Cardiac septum (tissue), 1 donor: ENCODE measurements at regions not wholly inside any gene's neighbourhood (a gene's known extent, or its start where the extent isn't known, plus 50 kb on each side); places are given as distances from the start of the nearest gene placed in this dataset.
"Not testable (repeated sequence)": the region's sequence is repeated elsewhere in the genome, so short reads cannot be mapped to it uniquely, and the experiment has no call there.

Experiments used
- DNase-seq: peaks from one replicate; pipeline ENCODE4 v3.0.0-alpha.2; 2020; ENCODE audit warnings: low spot score
- intact Hi-C: fragments of 100-400 bp; cut with DNase I; formaldehyde crosslinking; loops from one replicate; pipeline ENCODE4 v1.14.0; 2022
- donor health status: DM: no; HTN: no; CAD: no.

GRCh38 chr1:219863816-219864215, 64.5 kb downstream of the SLC30A10 start:
- DNase-seq, intact Hi-C loops: not testable (repeated sequence)

- intact Hi-C loops, result no loop called here
- DNase-seq, result no peak
Observed at GRCh38 chr1:219862366-219862765, 66.0 kb downstream of the SLC30A10 start.

- intact Hi-C loops, result no loop called here
Observed at GRCh38 chr1:219858980-219859379, 69.4 kb downstream of the SLC30A10 start.

GRCh38 chr1:219847215-219847855, 81.0 kb downstream of the SLC30A10 start:
- DNase-seq, result no peak
- intact Hi-C loops, result no loop called here

More at GRCh38 chr1:219858980-219859379, 69.4 kb downstream of the SLC30A10 start:
- DNase-seq, result no peak

GRCh38 chr1:219839595-219839994, 88.8 kb downstream of the SLC30A10 start:
- DNase-seq, intact Hi-C loops: not testable (repeated sequence)

- no peak for DNase-seq
- intact Hi-C loops, result no loop called here
Observed at GRCh38 chr1:219837994-219838294, 90.4 kb downstream of the SLC30A10 start.

GRCh38 chr1:219837274-219837993, 90.9 kb downstream of the SLC30A10 start:
- intact Hi-C loops, result no loop called here
- DNase-seq, result no peak

- intact Hi-C loops, result no loop called here
- DNase-seq, result no peak
Observed at GRCh38 chr1:219834314-219834917, 93.9 kb downstream of the SLC30A10 start.

GRCh38 chr1:219833214-219833815, 95.0 kb downstream of the SLC30A10 start:
- intact Hi-C loops, result no loop called here
- no peak for DNase-seq

- intact Hi-C loops, result no loop called here
- DNase-seq, result no peak
Observed at GRCh38 chr1:219826290-219826689, 102.1 kb downstream of the SLC30A10 start.

- no peak for DNase-seq
- intact Hi-C loops, result no loop called here
Observed at GRCh38 chr1:219825355-219825754, 103.0 kb downstream of the SLC30A10 start.

- no peak for DNase-seq
- intact Hi-C loops, result no loop called here
Observed at GRCh38 chr1:219824338-219824737, 104.0 kb downstream of the SLC30A10 start.

- no peak for DNase-seq
- intact Hi-C loops, result no loop called here
Observed at GRCh38 chr1:219820551-219820950, 107.8 kb downstream of the SLC30A10 start.

GRCh38 chr1:219817914-219818313, 110.4 kb downstream of the SLC30A10 start:
- no peak for DNase-seq
- intact Hi-C loops, result no loop called here

GRCh38 chr1:219813294-219813693, 115.1 kb downstream of the SLC30A10 start:
- no peak for DNase-seq
- intact Hi-C loops, result loop anchor here (2.0 to 5.0 kb wide), 2 partner anchors 141 to 1482 kb away; no protein-coding TSS in a partner anchor

GRCh38 chr1:219812491-219813203, 115.7 kb downstream of the SLC30A10 start:
- intact Hi-C loops, result loop anchor here (2.0 to 5.0 kb wide), 2 partner anchors 140 to 1482 kb away; no protein-coding TSS in a partner anchor
- DNase-seq, result no peak

- intact Hi-C loops, result loop anchor here (2.0 to 5.0 kb wide), 2 partner anchors 140 to 1481 kb away; no protein-coding TSS in a partner anchor
- DNase-seq, result no peak
Observed at GRCh38 chr1:219812086-219812485, 116.3 kb downstream of the SLC30A10 start.

- intact Hi-C loops, result loop anchor here (5.0 kb wide), 1 partner anchor 138 kb away; no protein-coding TSS in a partner anchor
- DNase-seq, result no peak
Observed at GRCh38 chr1:219810451-219810850, 117.9 kb downstream of the SLC30A10 start.

- intact Hi-C loops, result loop anchor here (5.0 kb wide), 1 partner anchor 241 kb away; no protein-coding TSS in a partner anchor
Observed at GRCh38 chr1:219808790-219809189, 119.6 kb downstream of the SLC30A10 start.

More at GRCh38 chr1:219808790-219809189, 119.6 kb downstream of the SLC30A10 start:
- DNase-seq, result no peak
